GM18873 (cell line): ENCODE measurements at regions not wholly inside any gene's neighbourhood (a gene's known extent, or its start where the extent isn't known, plus 50 kb on each side); places are given as distances from the start of the nearest gene placed in this dataset.
"Not testable (repeated sequence)": the region's sequence is repeated elsewhere in the genome, so short reads cannot be mapped to it uniquely, and the experiment has no call there.

Experiments used
- ATAC-seq: cut with Tn5 transposase; IDR thresholded peaks from one replicate; pipeline ENCODE4 v1.9.1; 2021; ENCODE audit warnings: mild to moderate bottlenecking, moderate library complexity, moderate number of reproducible peaks; ENCODE audit not compliant: unreplicated experiment, low FRiP score

GRCh38 chr1:101128211-101128727 lies 102.7 kb upstream of the DPH5 start:
- peak; percentile 89 for ATAC-seq

GRCh38 chr1:101124405-101124804 lies 98.8 kb upstream of the DPH5 start:
- ATAC-seq: no peak

- not testable (repeated sequence) for ATAC-seq
These were observed 98.3 kb upstream of the DPH5 start for GRCh38 chr1:101123904-101124303.

GRCh38 chr1:101122452-101123166 lies 97.0 kb upstream of the DPH5 start:
- ATAC-seq: peak; percentile 82

- no peak for ATAC-seq
These were observed 96.4 kb upstream of the DPH5 start for GRCh38 chr1:101121975-101122374.

GRCh38 chr1:101121504-101121903 lies 95.9 kb upstream of the DPH5 start:
- no peak for ATAC-seq

- no peak for ATAC-seq
These were observed 95.3 kb upstream of the DPH5 start for GRCh38 chr1:101120868-101121267.

- ATAC-seq: no peak
These were observed 93.7 kb upstream of the DPH5 start for GRCh38 chr1:101119289-101119688.

GRCh38 chr1:101116006-101116405 lies 90.4 kb upstream of the DPH5 start:
- no peak for ATAC-seq

- ATAC-seq: no peak
These were observed 89.5 kb upstream of the DPH5 start for GRCh38 chr1:101115112-101115511.

- not testable (repeated sequence) for ATAC-seq
These were observed 88.5 kb upstream of the DPH5 start for GRCh38 chr1:101114128-101114527.

GRCh38 chr1:101112051-101112780 lies 86.6 kb upstream of the DPH5 start:
- ATAC-seq: peak; percentile 74

GRCh38 chr1:101111461-101111860 lies 85.9 kb upstream of the DPH5 start:
- ATAC-seq: no peak

GRCh38 chr1:101109791-101110190 lies 84.2 kb upstream of the DPH5 start:
- no peak for ATAC-seq

- no peak for ATAC-seq
These were observed 82.5 kb upstream of the DPH5 start for GRCh38 chr1:101108111-101108500.

GRCh38 chr1:101107496-101108110 lies 82.0 kb upstream of the DPH5 start:
- no peak for ATAC-seq

GRCh38 chr1:101105877-101106276 lies 80.3 kb upstream of the DPH5 start:
- ATAC-seq: no peak

GRCh38 chr1:101102426-101103156 lies 77.0 kb upstream of the DPH5 start:
- no peak for ATAC-seq

- no peak for ATAC-seq
These were observed 75.8 kb upstream of the DPH5 start for GRCh38 chr1:101101360-101101759.

- ATAC-seq: no peak
These were observed 75.1 kb upstream of the DPH5 start for GRCh38 chr1:101100674-101101073.

GRCh38 chr1:101098907-101099306 lies 73.3 kb upstream of the DPH5 start:
- ATAC-seq: no peak
